GM21737 (cell line): ENCODE measurements at regions not wholly inside any gene's neighbourhood (a gene's known extent, or its start where the extent isn't known, plus 50 kb on each side); places are given as distances from the start of the nearest gene placed in this dataset.
"Not testable (repeated sequence)": the region's sequence is repeated elsewhere in the genome, so short reads cannot be mapped to it uniquely, and the experiment has no call there.

ENCODE experiments used
- ATAC-seq: cut with Tn5 transposase; IDR thresholded peaks from one replicate; pipeline ENCODE4 v1.9.1; 2021; ENCODE audit warnings: mild to moderate bottlenecking, moderate library complexity; ENCODE audit not compliant: unreplicated experiment

DNA sequence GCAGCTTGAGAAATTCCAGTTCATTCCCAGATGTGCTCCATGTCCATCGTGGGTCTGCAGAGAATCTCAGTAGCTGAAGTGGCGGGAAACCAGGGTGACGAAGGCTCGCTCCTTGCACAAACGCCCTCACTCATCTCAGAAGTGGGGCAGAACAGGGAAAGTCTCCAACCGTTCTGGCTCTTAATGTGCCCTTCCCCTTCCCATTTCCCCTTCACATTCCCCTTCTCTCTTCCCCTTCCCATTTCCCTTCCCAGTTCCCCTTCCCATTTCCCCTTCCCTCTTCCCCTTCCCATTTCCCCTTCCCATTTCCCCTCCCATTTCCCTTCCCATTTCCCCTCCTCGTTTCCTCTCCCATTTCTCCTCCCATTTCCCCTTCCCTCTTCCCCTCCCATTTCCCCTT lies 108.5 kb downstream of the OLFM1 start:
- ATAC-seq: not testable (repeated sequence)

GRCh38 chr9:135196474-135196873 lies 109.0 kb downstream of the OLFM1 start:
- no peak for ATAC-seq

DNA sequence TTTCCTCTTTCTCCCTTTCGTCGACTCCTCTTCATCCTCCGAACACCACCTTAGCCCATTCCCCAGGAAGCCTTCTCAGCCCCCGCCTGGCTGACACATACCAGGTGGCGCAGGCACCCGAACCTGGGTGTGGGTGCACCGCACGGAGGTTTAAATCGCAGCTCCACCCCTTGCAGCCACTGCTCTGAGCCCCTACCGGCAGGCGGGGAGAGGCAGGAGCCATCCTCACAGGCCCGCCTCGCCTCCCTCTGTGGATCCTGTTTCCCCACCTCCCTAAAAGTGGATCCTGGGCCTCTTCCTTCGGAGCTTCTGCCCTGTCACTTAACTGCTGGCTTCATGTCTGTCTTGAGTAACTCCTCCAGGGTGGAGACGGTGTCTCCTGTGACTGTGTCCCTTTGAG lies 110.7 kb downstream of the OLFM1 start:
- no peak for ATAC-seq

- no peak for ATAC-seq
Measured at GRCh38 chr9:135198586-135199285, 111.3 kb downstream of the OLFM1 start.

DNA sequence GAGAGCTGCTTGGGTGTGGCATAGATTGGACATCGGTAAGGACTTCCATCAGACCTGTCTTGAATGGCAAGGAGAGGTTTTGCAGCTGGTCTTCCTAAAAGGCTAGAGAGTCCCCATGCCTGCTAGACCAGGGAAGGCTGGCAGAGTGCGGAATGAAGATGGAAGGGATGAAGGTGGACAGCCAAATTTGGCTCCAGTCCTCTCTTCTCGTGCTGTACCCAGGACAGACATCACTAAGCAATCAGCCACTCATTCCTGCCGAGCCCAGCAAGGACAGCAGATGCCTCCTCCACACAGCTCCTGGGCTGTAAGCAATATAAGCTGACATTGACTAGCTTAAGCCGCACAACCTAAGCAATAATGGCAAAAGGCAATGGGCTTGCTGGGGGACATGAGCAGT lies 112.0 kb downstream of the OLFM1 start:
- ATAC-seq: no peak

DNA sequence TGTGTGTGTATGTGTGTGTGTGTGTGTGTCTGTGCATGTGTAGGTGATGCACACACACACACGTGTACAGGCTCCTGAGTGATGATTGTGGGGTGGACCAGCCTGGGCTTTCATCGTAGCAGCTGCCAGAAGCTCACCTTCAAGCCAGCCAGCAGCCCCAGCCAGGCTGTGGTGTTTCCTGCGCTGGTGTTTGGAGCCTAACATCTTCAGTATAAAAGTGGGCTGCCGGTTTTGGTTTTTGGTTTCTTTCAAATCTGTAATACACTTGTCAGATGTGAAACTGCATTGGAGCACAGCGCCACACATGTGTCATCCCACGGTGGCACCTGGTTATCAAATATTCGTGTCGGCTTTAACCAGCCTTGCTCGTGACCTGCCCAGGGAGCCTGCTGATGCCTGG lies 114.2 kb downstream of the OLFM1 start:
- ATAC-seq: no peak

DNA sequence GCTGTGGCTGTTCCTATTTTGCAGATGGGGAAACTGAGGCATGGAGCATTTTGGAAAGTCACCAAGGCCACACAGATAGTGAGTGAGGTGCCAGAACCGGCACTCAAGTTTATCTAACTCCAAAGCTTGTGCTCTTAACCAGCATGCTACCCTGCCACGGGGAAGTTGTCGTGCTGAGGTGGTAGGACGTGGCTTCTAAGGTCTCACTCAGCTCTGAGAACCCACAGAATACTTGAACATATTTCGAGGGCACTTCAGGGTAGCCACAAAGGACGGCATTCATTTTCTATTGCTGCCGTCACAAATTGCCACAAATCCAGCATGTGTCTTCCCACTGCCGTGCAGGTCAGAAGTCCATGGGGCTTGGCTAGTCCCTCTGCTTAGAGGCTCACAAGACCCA lies 116.7 kb downstream of the OLFM1 start:
- ATAC-seq: no peak

GRCh38 chr9:135209136-135209535 lies 121.7 kb downstream of the OLFM1 start:
- no peak for ATAC-seq

DNA sequence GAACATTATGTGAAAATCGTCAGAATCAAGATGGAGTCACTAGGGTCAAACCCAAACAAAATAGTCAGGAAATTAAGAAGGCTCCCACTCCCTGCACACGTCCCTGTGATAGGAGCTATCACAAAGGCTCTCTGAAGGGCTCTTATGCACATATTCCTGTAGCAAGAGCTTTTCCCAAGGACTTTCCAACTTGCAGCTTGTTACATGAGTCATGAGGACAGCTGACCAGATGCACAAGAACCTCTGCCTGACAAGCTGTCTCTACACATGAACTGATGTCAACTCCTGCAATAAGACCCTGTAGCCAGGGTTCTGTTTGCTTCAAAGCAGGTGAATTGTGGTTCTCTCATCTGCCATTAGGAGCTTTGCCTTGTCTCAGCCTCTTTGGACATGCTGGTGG lies 122.4 kb downstream of the OLFM1 start:
- no peak for ATAC-seq

DNA sequence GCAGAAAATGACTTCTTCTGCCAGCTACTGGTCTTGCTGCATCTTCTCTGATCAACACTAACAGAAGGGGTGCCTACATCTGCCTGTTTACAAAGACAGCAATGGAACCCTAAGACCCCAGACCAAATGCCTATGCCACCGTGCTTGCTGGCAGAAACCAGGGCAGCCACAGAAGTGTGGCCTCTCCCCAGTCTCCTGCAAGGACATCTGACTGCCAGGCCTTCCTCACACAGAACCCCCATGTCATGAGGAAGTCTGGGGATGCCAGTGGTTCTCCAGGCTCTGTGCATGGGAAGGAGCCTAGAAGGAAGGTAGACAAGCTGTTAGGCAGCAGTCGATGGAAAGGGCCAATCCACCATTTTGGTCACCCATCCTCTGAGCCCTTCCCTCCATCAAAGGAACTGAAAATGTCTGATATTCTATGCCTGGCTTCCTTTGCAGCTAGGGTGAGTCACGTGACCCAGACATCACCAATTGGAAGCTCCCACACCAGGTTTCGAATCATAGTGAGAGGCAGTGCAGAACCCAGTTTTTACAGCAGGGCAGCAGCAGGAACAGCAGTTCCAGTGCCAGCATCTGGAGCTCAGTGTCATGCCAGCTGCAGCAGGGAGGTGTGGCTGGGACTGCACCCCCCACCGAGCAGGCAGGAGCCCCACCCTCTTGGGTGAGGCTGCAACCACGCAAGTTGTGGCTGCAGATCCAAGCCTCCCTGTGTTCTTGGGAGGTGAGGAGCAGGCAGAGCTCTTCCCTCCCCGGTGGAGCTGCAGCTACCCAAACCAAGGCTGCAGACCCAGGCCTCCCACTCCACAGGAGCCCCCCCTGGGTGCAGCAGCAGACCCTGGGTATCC lies 123.4 kb downstream of the OLFM1 start:
- no peak for ATAC-seq

GRCh38 chr9:135211524-135211890 lies 124.0 kb downstream of the OLFM1 start:
- no peak for ATAC-seq

GRCh38 chr9:135212961-135213360 lies 125.5 kb downstream of the OLFM1 start:
- ATAC-seq: no peak

GRCh38 chr9:135213566-135213965 lies 126.1 kb downstream of the OLFM1 start:
- ATAC-seq: no peak

GRCh38 chr9:135214054-135214640 lies 126.7 kb downstream of the OLFM1 start:
- no peak for ATAC-seq

- no peak for ATAC-seq
Measured at GRCh38 chr9:135214706-135215105, 127.2 kb downstream of the OLFM1 start.

DNA sequence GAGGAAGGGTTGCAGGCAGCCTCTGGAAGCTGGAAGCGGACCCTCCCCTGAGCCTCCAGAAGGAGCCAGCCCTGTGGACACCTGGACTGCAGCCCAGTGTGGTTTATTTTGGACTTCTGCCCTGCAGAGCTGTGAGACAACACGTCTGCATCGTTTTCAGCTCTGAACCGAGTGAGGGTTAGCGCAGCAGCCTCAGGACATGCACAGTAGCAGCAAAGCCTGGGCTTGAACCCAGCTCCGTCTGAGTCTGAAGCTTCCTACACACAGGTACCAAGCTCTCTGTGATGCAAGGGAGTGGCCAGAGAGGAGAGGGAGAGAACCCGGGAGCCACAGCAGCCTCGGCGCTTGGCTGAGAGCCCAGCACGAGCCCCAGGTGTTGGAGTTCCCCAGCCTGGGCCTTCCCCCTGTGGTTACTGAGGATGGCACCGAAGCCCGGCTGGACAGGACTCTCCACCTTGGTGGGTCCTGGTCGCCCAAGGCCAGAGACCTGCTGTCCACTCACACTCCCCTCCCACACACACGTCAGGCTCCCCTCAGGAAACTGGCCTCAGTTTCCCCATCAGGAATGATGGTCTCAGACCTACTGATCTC lies 128.2 kb downstream of the OLFM1 start:
- ATAC-seq: no peak

GRCh38 chr9:135216236-135216635 lies 128.8 kb downstream of the OLFM1 start:
- no peak for ATAC-seq

- no peak for ATAC-seq
Measured at GRCh38 chr9:135216791-135217441, 129.4 kb downstream of the OLFM1 start.

DNA sequence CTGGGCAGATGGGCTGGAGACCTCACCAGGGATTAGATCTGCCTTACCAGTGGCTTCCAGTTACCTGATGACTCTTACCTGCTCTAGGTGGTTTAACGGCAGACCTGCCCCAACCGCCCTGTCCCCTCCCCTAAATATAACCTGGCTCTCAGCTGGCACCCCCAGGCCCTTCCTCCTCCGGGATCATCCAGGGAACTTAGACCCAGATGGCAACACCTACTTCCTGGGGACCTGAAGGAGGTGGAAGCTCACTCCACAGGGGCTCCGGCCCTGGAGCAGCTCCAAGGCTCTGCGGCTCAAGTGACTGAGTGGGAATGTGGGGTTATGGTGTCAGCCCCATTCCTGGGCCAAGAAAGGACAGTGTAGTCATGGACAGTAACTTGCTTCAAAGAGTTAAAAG lies 130.4 kb downstream of the OLFM1 start:
- no peak for ATAC-seq

DNA sequence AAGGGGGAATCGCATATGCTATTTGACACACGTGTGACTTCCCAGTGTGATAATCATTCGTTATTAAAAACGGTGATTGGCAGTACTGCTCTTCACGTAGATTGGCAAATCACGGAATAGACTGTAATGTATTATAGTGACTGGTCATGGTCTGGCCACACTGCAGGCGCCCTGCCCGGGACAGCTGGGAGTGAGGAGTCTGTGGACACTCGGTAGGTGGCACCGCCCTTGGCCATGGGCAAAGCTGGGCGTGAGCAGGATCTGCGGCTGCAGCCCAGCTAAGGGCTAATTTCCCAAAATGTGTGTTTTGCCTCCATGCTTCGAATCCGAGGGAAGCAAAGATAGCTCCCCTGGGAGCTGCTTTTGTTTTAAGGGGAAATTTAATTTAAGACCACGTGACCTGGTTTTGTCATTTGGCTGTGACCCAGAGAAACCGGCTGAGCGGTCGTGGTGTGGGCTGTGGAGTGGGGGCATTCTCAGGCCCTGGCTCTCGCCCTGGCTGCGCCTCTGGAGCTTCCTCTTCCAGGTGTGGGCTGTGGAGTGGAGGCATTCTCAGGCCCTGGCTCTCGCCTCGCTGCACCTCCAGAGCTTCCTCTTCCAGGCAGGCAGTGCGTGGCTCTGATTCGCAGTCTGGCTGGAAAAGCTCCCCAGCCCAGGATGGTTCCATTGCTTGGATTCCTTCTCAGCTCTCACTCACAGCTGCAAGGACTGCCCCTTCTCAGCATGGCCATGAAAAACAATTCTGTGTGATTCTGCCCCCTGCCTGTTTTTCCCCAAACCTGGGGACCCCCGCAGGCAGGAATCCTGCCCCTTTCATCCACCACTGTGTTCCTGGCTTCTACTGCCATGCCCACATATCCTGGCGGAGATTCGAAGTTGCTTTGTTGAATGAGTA lies 131.1 kb downstream of the OLFM1 start:
- ATAC-seq: no peak
